ENCODE measurements at regions not wholly inside any gene's neighbourhood (a gene's known extent, or its start where the extent isn't known, plus 50 kb on each side); places are given as distances from the start of the nearest gene placed in this dataset.

DNA sequence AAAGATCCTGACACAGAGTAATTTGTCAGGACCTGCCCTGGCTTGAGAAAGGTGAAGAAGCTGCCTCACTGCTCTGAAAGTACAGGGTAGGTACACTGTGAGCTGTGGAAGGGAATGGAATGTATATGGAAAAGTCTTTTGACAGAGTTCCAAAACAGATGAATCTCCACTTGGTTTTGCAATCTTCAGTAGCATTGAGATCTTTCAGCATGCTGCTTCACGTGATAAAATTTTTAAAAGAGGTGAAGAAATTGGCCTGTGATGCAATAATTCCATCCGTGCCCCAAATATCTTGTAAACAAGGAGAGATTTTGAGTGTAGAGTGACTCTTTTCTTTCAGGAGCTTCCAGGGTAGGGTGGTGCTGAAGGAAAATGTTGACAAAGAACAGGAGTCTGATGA, 123.1 kb downstream of the OSR1 start:
- Mint-ChIP-seq H3K27me3 (ENCODE audit: low read depth) (no peaks in the 10 kb centered on the region), H3K27ac (ENCODE audit: unreplicated experiment) (no peak overlapping the region), H3K4me1 (no peaks in the 10 kb centered on the region), H3K9me3 (no peaks in the 10 kb centered on the region), H3K4me3 (no peak overlapping the region), H3K36me3 (ENCODE audit: low read depth) (no peaks in the 10 kb centered on the region)
- no peak for DNase-seq (ENCODE audit: low read depth, low spot score)
- no peak for TF ChIP-seq CTCF (conservative IDR thresholded peaks at IDR 0.05)

DNA sequence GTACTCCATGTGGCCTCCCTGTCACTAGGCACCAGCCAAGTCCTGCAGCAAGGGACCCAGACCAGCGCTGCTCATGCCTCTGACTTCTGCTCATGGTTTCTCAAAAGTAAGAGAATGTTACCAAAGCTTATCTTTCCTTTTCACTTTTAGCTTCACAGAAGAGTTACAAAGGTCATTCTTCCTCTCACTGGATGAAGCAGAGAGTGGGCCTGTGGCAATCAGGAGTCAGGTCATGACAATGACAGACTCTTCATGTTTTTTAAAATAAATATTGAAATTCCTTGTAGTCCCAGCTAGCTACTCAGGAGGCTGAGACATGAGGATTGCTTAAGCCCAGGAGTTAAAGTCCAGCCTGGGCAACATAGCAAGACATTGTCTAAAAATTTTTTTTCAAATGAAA, 126.1 kb downstream of the OSR1 start:
- TF ChIP-seq CTCF (conservative IDR thresholded peaks at IDR 0.05) = no peak
- no peaks in the 10 kb centered on the region for H3K36me3 Mint-ChIP-seq (ENCODE audit: low read depth)
- no peak overlapping the region for H3K4me3 Mint-ChIP-seq
- H3K27ac Mint-ChIP-seq (ENCODE audit: unreplicated experiment) = no peak overlapping the region
- no peaks in the 10 kb centered on the region for H3K27me3 Mint-ChIP-seq (ENCODE audit: low read depth)
- H3K4me1 Mint-ChIP-seq = peaks cover 24% of the 10 kb centered on the region
- no peak for DNase-seq (ENCODE audit: low read depth, low spot score)
- H3K9me3 Mint-ChIP-seq = no peaks in the 10 kb centered on the region

DNA sequence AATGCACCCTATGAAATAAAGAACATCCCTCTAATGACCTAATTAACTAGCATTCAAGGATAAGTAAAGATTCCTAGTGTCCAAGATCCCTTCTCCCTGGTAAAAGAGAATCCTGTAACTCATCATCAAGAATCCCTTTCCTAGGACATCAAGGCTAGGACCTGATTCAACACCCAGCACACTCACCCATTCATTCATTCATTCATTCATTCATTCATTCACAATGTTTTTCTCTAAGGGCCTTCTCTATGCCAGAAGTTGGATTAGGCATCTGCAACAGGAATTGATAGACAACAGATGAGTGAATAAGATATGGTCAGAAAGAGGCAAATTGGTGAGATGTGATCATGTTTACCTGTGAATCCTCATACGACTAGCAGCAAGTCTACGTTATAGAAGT, 126.8 kb downstream of the OSR1 start:
- no peak overlapping the region for H3K4me3 Mint-ChIP-seq
- peaks cover 26% of the 10 kb centered on the region for H3K4me1 Mint-ChIP-seq
- TF ChIP-seq CTCF (conservative IDR thresholded peaks at IDR 0.05) = no peak
- no peak overlapping the region for H3K27ac Mint-ChIP-seq (ENCODE audit: unreplicated experiment)
- peaks cover 2% of the 10 kb centered on the region for H3K27me3 Mint-ChIP-seq (ENCODE audit: low read depth)
- H3K36me3 Mint-ChIP-seq (ENCODE audit: low read depth) = no peaks in the 10 kb centered on the region
- DNase-seq (ENCODE audit: low read depth, low spot score) = no peak
- no peaks in the 10 kb centered on the region for H3K9me3 Mint-ChIP-seq

- Mint-ChIP-seq H3K27me3 (ENCODE audit: low read depth) (peaks cover 5% of the 10 kb centered on the region), H3K9me3 (no peaks in the 10 kb centered on the region), H3K4me3 (no peak overlapping the region), H3K27ac (ENCODE audit: unreplicated experiment) (no peak overlapping the region), H3K36me3 (ENCODE audit: low read depth) (no peaks in the 10 kb centered on the region), H3K4me1 (peaks cover 26% of the 10 kb centered on the region)
- no peak for DNase-seq (ENCODE audit: low read depth, low spot score)
- TF ChIP-seq CTCF (conservative IDR thresholded peaks at IDR 0.05) = no peak
Measured at GRCh38 chr2:19230626-19231025, 127.8 kb downstream of the OSR1 start.

GRCh38 chr2:19228715-19229114, 129.7 kb downstream of the OSR1 start:
- Mint-ChIP-seq H3K27ac (ENCODE audit: unreplicated experiment) (no peak overlapping the region), H3K36me3 (ENCODE audit: low read depth) (no peaks in the 10 kb centered on the region), H3K9me3 (no peaks in the 10 kb centered on the region), H3K4me1 (peaks cover 26% of the 10 kb centered on the region), H3K4me3 (peak overlapping the region; percentile 39), H3K27me3 (ENCODE audit: low read depth) (peaks cover 5% of the 10 kb centered on the region)
- no peak for TF ChIP-seq CTCF (conservative IDR thresholded peaks at IDR 0.05)
- no peak for DNase-seq (ENCODE audit: low read depth, low spot score)

DNA sequence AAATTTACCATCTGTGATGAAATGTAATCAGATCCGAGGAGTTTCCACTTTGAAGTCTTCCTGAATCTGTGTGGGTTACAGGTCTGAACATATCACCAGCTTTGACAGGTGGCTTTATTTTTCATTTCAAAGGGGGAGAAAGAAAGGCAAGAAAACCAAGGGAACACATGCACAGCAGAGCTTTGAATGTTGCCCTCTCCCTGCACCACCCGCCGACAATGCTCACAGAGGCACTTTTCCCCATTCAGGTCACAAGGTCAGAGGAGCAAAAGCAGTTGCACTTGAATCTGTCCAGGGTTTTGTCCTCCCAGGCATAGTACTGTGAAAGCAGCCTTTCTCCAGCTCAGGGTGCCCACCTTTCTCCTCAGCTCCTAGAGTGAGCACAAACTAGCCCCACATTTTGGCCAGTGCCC, 130.2 kb downstream of the OSR1 start:
- H3K4me3 Mint-ChIP-seq = peak overlapping the region; percentile 39
- H3K27ac Mint-ChIP-seq (ENCODE audit: unreplicated experiment) = peak overlapping the region; percentile 21
- H3K9me3 Mint-ChIP-seq = no peaks in the 10 kb centered on the region
- DNase-seq (ENCODE audit: low read depth, low spot score) = peak; percentile 5
- peaks cover 5% of the 10 kb centered on the region for H3K27me3 Mint-ChIP-seq (ENCODE audit: low read depth)
- no peaks in the 10 kb centered on the region for H3K36me3 Mint-ChIP-seq (ENCODE audit: low read depth)
- peaks cover 26% of the 10 kb centered on the region for H3K4me1 Mint-ChIP-seq
- TF ChIP-seq CTCF (conservative IDR thresholded peaks at IDR 0.05) = no peak

Data from neural crest cell (in vitro differentiated cells).